Glomerular visceral epithelial cell (primary cell): ENCODE measurements at regions not wholly inside any gene's neighbourhood (a gene's known extent, or its start where the extent isn't known, plus 50 kb on each side); places are given as distances from the start of the nearest gene placed in this dataset.

Source experiments
- DNase-seq: peaks from one replicate; pipeline ENCODE4 v3.0.0-alpha.2; 2016; ENCODE audit errors: extremely low spot score

DNA sequence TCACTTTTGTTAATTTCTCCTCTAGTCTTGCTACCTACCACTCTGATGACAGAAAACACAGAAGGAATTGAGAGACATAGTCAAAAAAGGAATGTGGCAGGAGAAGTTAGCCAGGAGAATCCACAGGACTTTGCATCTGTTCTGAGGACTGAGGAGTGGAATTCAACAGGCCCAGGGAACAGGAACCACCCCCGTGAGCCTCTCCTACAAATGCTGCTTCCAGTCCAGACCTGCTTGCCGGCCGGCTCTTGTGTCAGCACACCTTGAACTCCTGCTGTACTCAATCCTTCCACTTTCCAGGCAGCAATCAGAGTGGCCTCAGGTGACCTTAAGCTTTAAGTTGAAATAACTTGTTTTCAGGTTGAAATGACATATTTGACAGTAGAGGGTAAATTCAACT is 903.1 kb downstream of the BCL11B start:
- DNase-seq, result no peak

DNA sequence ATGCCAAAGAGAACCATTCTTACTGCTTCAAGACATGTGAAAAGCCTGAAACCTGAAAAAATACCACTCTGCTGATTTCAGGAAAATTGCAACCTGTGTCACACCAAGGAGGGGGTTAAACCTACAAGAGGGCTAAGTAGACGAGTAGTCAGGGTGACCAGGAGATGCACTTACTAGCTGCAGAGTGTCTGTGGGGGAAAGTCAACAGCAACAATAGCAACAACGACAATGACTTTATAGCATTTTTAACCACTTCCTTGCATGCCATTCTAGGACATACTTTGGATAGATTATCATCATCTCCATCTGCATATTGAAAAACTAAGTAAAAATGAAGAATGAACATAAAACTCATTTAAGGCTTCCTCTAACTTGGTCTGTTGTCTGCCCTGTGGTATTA is 902.7 kb downstream of the BCL11B start:
- DNase-seq, result no peak

DNA sequence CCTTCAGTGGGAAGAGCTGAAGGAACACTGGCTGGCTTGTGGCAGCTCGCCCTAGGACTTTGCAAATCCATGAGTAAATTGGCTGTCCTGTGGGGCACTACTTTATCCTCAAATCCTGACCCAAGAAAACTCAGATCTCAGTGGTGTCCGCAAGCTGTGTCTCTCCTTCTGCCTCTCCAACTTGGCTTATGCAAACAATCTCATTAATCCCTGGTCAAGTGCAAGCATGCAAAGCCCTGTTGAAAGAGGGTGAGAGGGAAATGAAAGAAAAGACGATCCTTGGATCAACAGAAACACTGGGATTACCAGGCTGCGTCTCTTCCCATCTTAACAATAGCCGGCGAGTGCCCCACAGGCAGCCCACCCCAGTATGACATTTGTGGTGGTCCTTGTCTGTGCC is 901.6 kb downstream of the BCL11B start:
- DNase-seq, result no peak

DNA sequence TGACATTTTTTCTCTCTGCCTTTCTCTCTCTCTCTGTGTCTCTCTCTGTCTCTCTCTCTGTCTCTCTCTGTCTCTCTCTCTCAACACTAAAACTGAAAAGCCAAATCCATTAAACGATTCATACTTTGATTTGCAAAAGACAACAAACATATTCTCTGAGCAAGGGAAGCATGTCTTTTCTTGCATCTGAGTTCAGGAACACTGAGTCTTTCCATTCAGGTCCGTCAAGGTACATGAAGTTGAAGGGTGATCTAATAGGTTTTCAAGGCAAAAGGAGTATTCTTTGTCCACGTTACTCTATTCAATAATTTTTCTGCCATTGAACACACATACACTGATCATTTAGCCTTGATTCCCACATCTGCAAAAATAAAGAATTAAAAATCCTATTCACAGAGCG is 900.9 kb downstream of the BCL11B start:
- no peak for DNase-seq

DNA sequence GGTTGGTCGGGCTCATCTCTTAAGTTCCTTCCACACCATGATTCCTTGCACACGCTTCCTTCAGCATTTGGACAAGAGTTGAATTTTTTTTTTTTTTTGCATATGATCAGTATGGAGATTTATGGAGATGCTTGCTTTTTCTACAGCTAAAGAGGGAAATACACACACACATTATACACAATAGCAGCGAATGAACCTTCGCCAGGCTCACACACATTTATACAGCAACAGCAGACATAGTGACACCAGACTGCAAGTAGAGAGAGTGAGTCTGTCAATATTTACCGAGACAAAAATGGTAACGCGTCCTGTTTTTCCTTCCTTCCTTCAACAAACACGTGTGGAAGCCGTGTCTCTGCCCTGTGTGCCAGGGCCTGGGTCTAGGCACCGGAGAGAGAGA is 897.9 kb downstream of the BCL11B start:
- DNase-seq, result no peak

DNA sequence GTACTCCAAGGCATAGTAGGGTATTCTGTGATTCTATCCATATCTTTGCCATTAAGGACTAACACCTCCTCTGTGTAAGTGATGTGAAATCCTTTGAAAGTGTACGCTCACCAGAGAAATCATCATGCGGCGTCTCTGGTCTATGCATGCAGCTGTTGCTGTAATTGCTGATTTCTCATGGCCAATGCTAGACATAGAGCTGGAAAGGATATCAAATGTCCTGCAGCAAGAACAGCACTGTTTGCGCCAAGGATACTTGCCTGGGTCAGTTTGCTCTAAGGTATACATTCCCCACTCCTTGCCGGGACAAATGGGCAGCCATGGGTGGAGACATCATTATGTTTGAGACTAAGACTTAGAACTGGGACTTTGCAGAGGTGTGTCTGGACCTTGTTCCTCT is 896.4 kb downstream of the BCL11B start:
- DNase-seq, result no peak

DNA sequence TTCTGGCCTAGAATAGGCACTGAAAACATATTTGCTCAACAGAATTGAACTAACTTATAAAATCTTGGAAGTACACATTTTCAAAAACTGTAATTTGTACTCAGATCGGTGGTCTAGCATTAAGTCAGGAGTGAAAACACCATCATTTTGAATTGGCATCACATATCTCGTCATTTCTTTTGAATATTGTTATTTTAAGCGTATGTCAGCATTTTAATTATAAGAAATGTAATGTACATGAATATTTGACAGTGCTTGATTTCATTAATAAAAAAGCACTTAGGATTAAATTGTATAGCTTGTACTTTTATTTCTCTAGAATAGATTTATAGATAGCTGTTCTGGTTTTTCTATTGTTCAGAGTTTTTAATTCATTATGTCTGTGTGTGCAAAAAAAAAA is 892.2 kb downstream of the BCL11B start:
- no peak for DNase-seq

DNA sequence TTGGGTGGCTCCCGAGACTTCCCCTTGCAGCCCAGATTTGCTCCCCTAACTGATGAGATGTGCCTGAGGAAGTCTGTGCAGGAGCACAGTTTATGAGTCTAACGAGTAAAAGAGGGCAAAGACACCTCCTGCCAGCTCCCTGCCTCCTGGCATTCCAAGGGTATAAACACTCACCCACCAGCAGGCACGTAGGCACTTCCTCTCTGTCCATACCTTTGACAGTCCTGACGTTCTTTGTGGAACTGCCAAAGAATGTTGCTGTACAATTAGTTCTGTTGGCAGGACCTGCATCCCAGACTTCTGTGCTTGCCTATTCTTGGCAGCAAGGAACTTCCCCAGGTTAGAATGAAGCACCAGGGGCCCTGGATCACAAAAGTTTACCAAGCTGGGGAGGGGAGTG is 889.3 kb downstream of the BCL11B start:
- no peak for DNase-seq

DNA sequence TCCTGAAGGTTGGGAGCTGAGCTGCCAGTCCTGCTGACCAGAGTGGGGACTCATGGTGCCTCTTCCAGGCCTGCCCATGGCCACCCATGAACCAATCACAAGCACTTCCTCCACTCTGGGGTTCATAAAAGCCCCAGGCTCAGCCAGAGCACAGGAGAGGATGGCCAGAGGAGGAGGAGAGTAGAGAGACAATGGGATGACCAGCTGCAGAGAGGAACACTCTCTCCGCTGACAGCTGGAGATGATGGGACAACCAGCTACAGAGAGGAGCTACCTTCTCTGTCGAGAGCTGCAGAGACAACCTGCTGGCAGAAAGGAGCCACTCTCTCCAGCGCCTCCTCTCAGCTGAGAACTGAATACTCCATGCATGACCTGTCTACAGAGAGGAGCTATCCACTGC is 886.1 kb downstream of the BCL11B start:
- DNase-seq, result no peak

DNA sequence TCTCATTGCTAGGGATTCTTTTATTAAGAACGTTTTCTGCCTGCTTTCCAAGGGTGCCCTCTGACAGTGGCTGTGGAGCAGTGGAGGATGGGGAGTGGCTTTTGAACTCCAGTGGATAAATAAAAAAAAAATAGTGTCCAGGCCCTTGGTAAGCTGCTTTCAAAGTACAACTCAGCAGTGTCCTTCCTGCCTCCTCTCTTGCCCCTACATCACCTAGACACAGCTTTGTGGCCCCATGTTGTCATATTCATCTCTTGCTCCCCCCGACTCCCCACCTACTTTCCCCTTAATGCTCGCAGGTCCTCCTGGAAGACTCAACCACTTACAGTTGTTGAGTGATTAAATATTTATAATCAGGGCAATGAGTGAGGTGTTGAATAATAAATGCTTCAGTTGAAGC is 880.9 kb downstream of the BCL11B start:
- DNase-seq, result no peak

DNA sequence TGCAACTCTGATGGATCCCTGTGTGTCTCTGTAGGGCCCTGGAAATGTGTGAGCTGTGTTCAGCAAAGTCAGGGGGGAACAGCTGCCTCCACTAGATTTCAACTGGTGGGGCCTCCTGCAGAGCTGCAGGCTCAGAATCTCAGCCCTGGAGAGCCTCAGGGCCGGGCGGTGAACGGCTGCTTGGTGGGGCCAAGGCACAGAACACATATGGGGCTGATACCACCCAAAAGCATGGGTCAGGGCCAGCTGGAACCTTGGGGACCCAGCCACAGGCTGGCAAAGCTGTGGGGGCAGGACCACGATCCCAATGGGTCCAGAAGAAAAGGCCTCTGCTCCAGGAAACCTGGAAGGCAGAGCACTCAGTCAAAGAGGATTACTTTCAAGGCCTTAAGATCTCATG is 878.5 kb downstream of the BCL11B start:
- DNase-seq, result no peak

DNA sequence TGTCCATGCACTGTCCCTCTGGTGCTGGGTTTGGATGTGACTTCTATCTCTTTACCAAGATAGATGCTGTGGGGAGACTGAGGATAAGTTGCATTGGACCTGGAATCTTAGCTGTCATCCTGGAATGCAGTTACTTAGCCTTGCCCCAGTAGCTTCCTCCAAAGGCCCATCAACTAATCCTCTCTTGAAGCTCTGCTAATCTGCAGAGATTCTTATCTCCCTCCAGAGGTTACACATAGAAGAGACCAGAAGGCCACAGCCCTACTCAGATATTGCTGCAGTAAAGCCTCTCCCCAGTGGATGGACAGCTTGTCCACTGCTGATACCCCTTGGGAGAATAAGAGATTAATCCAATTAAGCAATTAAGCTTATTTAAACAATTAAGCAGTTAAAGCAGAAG is 867.2 kb downstream of the BCL11B start:
- DNase-seq, result no peak

DNA sequence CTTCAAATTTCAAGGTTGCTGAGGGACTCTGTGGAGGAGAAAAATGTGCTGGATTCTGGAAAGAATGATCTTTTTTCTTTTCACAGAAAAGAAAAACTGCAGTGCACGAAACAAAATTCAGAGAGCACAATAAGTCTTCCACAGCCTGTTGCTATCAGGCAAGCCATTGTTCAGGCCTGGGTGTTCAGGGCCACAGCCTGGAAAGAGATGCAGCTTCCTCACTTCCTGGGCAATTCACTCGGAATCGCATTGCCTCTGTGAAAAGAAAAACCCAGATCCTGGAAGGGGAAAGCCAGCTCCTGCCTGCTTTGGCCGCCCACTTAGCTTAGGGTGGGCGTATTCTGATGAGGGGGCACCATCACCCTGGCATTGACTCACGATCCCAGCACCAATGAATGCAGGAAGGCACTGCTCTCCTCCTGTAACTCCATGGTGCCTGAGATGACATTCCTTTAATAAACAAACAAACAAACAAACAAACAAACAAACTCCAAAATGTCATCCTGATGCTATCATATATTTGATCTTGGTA is 863.9 kb downstream of the BCL11B start:
- no peak for DNase-seq

DNA sequence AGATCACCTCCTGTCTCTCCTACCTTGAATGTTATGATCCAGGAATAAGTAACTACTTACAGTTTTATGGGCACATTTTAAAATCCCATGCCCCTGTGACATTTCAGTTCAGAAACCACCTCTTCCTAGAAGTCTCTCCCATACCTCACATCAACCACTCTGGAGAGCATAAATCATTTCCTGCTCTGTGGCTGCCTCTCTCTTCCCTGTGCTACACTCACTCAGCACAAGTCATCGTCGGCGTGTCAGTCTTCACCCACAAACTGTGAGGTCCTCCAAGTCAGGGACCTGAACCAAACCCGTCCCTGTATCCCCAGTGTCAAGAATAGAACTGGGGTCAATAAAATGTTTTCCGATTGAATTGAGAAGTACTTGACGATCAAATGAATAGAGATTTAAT is 863.3 kb downstream of the BCL11B start:
- DNase-seq, result no peak

DNA sequence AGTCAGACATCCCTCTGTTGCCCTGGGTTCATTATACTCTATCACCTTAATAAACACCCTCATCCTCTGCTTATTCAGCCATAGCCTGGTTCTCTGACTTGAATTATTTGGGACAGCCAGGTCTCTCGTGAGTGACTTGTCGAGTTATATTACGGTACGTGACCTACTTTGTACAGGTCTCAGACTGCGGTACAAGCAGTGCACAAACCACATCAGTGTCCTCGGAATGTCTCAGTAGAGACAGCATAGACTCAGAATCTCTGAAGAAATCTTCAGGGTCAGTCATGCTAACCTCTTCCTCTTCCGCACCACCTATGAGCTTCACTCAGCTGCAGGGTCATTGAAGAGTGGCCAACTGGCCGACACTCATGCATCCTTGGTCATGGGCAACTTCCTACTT is 860.8 kb downstream of the BCL11B start:
- no peak for DNase-seq

DNA sequence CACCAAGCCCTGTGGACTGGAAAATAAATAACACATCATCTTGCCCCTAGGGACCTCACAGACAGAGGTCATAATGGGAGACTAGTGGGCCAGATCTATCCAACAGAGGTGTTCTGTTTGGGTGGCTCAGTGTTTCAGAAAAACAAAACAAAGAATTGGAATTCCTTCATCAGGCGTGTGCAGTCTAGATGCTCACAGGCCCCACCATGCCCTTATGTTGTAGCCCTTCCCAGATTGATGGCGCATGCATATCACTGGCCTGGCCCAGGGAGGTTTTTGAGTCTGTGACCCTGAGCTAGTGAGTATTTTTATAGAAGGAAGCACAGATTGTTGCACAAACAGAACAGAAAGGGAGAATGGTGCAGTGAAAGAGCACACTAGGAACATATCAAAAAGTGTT is 859.6 kb downstream of the BCL11B start:
- no peak for DNase-seq

DNA sequence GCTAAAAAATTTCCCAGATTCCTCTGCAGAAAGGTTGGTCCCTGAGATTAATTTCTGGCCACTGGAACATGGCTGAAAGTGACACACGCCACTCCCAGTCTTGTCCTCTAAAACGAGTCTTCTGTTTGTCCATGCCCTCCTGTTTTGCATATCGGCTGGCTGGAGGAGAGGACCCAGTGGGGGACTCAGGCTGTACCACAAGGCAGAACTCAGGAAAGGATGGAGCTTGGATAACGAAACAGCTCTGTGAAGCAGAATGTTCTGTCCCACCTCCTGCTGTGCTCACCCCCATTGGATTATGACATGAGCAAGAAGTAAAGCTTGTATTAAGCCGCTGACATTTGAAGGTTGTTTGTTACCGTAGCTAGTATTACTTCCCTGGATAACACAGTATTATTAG is 856.2 kb downstream of the BCL11B start:
- DNase-seq, result no peak

DNA sequence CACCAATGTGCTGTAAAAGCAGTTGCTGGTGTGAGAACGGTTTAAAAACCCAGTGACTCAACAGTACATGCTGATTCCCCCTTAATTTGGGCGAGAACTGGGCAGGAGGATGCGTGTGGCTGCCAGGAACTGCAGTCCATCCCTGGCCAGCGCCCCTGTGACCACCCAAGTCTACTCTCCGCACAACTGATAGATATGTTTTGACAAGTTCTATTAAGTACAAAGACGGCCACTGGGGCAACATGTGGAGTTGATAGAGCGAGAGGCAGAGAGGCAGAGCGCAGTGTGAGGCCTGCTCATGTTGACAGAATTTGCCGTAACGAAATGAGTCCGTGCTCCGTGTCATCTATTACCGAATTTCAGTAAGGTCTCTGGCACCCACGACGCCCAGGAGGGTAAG is 855.0 kb downstream of the BCL11B start:
- DNase-seq, result no peak

DNA sequence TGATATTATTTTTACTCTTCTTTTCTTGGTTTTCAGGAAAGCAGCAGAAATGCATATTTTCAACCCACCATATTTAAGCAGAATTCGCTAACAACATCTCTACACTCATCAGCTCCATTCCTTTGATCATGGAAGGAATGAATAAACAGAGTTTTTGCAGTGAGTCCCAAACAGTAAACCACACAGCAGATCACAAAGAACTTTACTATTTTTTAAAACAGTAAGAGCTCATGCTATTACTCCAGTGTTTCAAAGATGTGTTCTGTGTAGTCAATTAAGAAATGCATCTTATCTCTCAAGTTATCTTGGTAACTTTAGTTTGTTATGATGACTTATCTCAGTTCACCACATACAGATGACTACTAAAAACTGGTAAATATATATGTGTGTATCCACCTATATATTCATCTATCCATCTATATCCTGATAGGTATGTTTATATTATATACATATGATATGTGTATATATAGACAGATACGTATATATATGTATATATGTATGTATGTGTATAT is 843.5 kb downstream of the BCL11B start:
- DNase-seq, result no peak

DNA sequence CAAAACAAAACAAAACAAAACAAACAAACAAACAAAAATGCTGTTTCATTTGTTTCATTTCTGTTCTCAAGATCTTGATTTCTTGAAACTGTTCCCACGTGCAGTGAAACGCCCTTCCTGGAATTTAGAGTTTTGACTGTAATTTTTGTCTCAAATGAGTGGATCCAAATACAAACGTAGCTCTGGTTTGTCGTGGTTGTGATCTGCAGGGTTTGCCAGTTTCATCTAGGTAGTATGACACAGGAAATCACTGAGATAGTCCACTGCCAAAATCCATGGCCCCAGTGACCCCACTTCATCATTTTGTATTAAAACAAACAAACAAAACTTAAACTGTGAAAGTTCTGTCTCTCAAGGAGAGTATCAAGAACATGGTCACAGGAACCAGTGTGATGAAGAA is 838.6 kb downstream of the BCL11B start:
- no peak for DNase-seq

DNA sequence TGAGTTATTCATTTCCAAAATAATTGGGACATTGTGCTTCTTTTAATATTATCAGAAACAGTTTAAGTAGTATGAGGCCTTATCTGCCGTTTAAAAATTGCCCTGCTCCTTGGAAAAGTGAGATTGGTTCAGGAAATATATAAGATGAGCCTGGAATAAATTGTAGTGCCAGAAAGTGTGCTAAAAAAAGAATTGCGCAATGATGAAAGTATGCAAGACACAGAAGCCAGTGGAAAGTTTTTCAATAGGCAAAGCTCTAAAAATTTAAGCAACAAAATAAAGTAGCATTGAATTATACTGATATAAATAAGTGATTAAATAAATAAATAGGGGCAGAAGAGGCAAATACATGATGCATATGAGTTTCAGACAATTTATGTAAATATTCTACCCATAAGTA is 834.9 kb downstream of the BCL11B start:
- DNase-seq, result no peak

DNA sequence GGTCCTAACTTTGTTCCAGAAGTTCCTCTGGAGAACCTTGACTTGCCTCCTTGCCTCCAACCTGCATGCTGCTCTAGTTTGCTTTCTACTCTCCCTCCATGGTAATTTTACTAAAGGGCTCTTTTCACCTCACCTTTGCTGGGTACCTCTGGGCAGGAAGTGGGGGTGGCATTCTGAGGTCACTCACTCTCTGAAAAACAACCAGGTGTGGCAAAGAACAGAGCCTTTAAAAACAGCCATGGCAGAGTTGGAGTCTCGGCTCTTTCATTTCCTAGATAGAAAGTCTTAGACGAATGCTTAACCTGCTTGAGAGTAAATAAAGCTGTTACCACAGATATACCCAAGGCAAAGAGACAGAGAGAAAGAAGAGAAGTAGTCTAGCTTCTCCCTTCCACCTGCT is 827.9 kb downstream of the BCL11B start:
- DNase-seq, result no peak

DNA sequence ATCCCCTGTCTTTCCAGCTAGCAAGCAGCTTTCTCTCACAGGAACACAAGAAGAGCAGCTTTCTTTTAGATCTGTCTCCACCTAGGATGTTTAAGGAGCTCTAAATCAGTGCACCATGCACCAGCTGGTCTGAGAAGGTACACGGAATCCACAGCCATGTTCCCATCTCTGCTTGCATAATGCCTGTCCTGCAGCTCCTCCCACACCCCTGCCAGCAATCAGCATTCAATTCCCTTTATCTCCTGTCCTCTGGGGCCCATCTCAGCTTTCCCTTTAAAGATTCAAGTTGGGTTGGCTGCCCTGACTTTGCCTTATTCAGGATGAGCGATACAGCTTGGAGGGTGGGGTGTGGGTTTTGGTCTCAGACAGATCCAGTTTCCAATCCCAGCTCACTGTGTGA is 826.3 kb downstream of the BCL11B start:
- no peak for DNase-seq

DNA sequence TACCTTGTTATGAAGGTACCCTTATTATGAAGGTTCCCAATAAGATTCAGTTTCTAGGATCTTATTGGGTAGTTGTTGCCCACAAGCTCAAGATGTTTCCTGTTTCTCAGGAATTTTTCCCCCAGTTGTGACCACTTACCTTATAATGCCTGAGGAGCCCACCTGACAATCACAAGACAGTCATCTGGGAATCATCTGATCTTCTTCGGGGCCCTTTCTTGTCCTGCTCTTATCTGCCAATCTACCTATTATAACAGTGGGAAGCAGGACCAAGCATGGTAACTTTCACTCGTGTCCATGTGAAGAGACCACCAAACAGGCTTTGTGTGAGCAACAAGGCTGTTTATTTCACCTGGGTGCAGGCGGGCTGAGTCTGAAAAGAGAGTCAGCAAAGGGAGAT is 825.5 kb downstream of the BCL11B start:
- DNase-seq, result no peak

DNA sequence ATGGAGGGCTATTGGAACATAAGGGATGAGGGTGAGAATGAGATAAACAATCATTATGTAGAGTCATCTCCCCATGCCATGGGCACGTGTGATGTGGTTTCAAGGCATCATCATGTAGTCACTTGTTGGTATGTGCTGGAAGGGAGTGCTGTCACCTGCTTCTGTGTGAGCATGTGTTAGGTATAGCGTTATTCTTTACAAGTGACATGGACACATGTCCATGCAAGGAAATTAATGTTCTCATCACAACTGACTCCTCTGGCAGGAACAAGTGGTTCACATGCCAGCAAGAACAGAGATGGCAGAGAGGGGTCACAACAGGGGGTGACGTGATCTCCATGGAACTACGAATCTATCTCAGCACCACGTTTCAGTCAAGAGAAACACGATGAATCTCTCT is 815.8 kb downstream of the BCL11B start:
- no peak for DNase-seq
